H1 (cell line): ENCODE measurements at regions not wholly inside any gene's neighbourhood (a gene's known extent, or its start where the extent isn't known, plus 50 kb on each side); places are given as distances from the start of the nearest gene placed in this dataset.

Source experiments
- CHD7 ChIP-seq: fragments of 300-600 bp; sonication (generic); IDR thresholded peaks from 2 replicates; pipeline ENCODE4 v1.7.1; 2012; ENCODE audit warnings: low read length, moderate library complexity, mild to moderate bottlenecking, inconsistent platforms; ENCODE audit not compliant: insufficient replicate concordance

- no peak for TF ChIP-seq CHD7
These were observed 219.3 kb upstream of the GGTLC1 start (continued) for GRCh38 chr20:24207803-24208300.
